Esophagus muscularis mucosa (tissue), 4 donors: ENCODE measurements at regions not wholly inside any gene's neighbourhood (a gene's known extent, or its start where the extent isn't known, plus 50 kb on each side); places are given as distances from the start of the nearest gene placed in this dataset.

Source experiments
- DNase-seq: peaks from one replicate; pipeline ENCODE4 v3.0.0-alpha.2; 2017; ENCODE audit errors: extremely low spot score
- H3K27ac ChIP-seq, 4 donors: fragments of 200-600 bp; sonication (generic); replicated peaks in 1 of 4; 1 replicate in 3 of 4; 2 replicates in 1 of 4; pipeline ENCODE4 v1.5.1; 2016 to 2019; ENCODE audit warnings: mild to moderate bottlenecking in 1 of 4
- H3K27me3 ChIP-seq, 4 donors: fragments of 200-600 bp; sonication (generic); one replicate each; pipeline versions ENCODE4 v1.5.1 to v1.6.0; 2016 to 2019
- H3K36me3 ChIP-seq, 4 donors: fragments of 200-600 bp; sonication (generic); one replicate each; pipeline ENCODE4 v1.5.1; 2016 to 2019
- H3K4me1 ChIP-seq, 4 donors: fragments of 200-600 bp; sonication (generic); one replicate each; pipeline ENCODE4 v1.5.1; 2016 to 2019
- H3K4me3 ChIP-seq, 4 donors: fragments of 200-600 bp; sonication (generic); 1 replicate in 2 of 4; 2 replicates in 2 of 4; pipeline ENCODE4 v1.5.1; 2016 to 2019; ENCODE audit warnings: mild to moderate bottlenecking in 4 of 4, moderate library complexity in 1 of 4
- H3K9me3 ChIP-seq, 4 donors: fragments of 200-600 bp; sonication (generic); 1 replicate in 3 of 4; 2 replicates in 1 of 4; pipeline ENCODE4 v1.5.1; 2016 to 2019
- CTCF ChIP-seq, 3 experiments: fragments of 200-600 bp in 2 of 3; fragments of 450-650 bp in 1 of 3; sonication (generic) in 2 of 3; IDR thresholded peaks; one replicate each; pipeline ENCODE4 v1.5.1; 2017 to 2019; ENCODE audit warnings: antibody characterized with exemption in 3 of 3, mild to moderate bottlenecking in 2 of 3, moderate library complexity in 1 of 3
- EP300 ChIP-seq: sonication (generic); formaldehyde crosslinking; IDR thresholded peaks from one replicate; pipeline ENCODE4 v1.6.1; 2017; ENCODE audit warnings: antibody characterized with exemption
- POLR2A ChIP-seq: fragments of 450-650 bp; IDR thresholded peaks from one replicate; pipeline ENCODE4 v1.6.1; 2017; ENCODE audit warnings: antibody characterized with exemption, moderate library complexity, mild to moderate bottlenecking, low read depth
- POLR2AphosphoS5 ChIP-seq, 2 donors: sonication (generic); formaldehyde crosslinking; IDR thresholded peaks; one replicate each; pipeline ENCODE4 v1.6.1; 2017; ENCODE audit warnings: antibody characterized with exemption in 2 of 2
- WGBS: methylation state at CpG from one replicate; pipeline ENCODE4 v1.1.5; 2018; 5-methylcytosine and 5-hydroxymethylcytosine counted together
- intact Hi-C: fragments of 100-400 bp; cut with DNase I; formaldehyde crosslinking; loops from one replicate; pipeline ENCODE4 v1.15.1; 2023

- intact Hi-C loops = no loop called here
- no peak for TF ChIP-seq CTCF (IDR thresholded peaks at IDR 0.05)
- TF ChIP-seq POLR2AphosphoS5 (IDR thresholded peaks at IDR 0.05) = no peak
- no peak for DNase-seq
- Histone ChIP-seq H3K27me3 (no peaks in the 10 kb centered on the region), H3K27ac (peak overlapping the region; percentile 0 to 80 (median 74)), H3K4me3 (no peak overlapping the region), H3K9me3 (no peaks in the 10 kb centered on the region), H3K4me1 (peaks cover 60 to 76% (median 66%) of the 10 kb centered on the region in 4 donors), H3K36me3 (no peaks in the 10 kb centered on the region)
- WGBS = 85% methylated on average over 5 of the region's 5 CpGs
Measured at GRCh38 chr2:42957861-42958301, 165.5 kb upstream of the HAAO start.

- DNase-seq = no peak
- no peaks in the 10 kb centered on the region for H3K27me3 ChIP-seq
- no peaks in the 10 kb centered on the region for H3K36me3 ChIP-seq
- intact Hi-C loops = no loop called here
- TF ChIP-seq CTCF (IDR thresholded peaks at IDR 0.05) (no peak), POLR2AphosphoS5 (IDR thresholded peaks at IDR 0.05) (no peak), EP300 (no peak), POLR2A (no peak)
- no peaks in the 10 kb centered on the region for H3K9me3 ChIP-seq
- no peak overlapping the region for H3K4me3 ChIP-seq
- peak overlapping the region in 3 of 4 donors; percentile 0 to 77 (median 13) for H3K27ac ChIP-seq
- WGBS = 88% methylated on average over 11 of the region's 11 CpGs
- H3K4me1 ChIP-seq = peaks cover 54 to 73% (median 62%) of the 10 kb centered on the region in 4 donors
Measured at GRCh38 chr2:42957109-42957860, 164.9 kb upstream of the HAAO start.

GRCh38 chr2:42954227-42954962 lies 162.0 kb upstream of the HAAO start:
- H3K27ac ChIP-seq = peak overlapping the region; percentile 0 to 54 (median 31)
- no peaks in the 10 kb centered on the region for H3K9me3 ChIP-seq
- H3K36me3 ChIP-seq = no peaks in the 10 kb centered on the region
- no peaks in the 10 kb centered on the region for H3K27me3 ChIP-seq
- intact Hi-C loops = no loop called here
- no peak for DNase-seq
- 89% methylated on average over 13 of the region's 13 CpGs for WGBS
- peaks cover 25 to 55% (median 46%) of the 10 kb centered on the region in 4 donors for H3K4me1 ChIP-seq
- TF ChIP-seq EP300 (no peak), POLR2AphosphoS5 (IDR thresholded peaks at IDR 0.05) (no peak), POLR2A (no peak), CTCF (IDR thresholded peaks at IDR 0.05) (no peak)
- H3K4me3 ChIP-seq = no peak overlapping the region

- TF ChIP-seq POLR2A = no peak
- no peak for TF ChIP-seq CTCF (IDR thresholded peaks at IDR 0.05)
- TF ChIP-seq EP300 = no peak
- TF ChIP-seq POLR2AphosphoS5 (IDR thresholded peaks at IDR 0.05) = no peak
- 97% methylated on average over 5 of the region's 7 CpGs for WGBS
- intact Hi-C loops = no loop called here
- Histone ChIP-seq H3K4me1 (peaks cover 17 to 43% (median 34%) of the 10 kb centered on the region in 4 donors), H3K9me3 (no peaks in the 10 kb centered on the region), H3K27ac (peak overlapping the region in 2 of 4 donors; percentile 41 to 45), H3K4me3 (no peak overlapping the region), H3K27me3 (no peaks in the 10 kb centered on the region), H3K36me3 (no peaks in the 10 kb centered on the region)
- DNase-seq = no peak
Measured at GRCh38 chr2:42953216-42953615, 160.8 kb upstream of the HAAO start.
